Thoracic aorta (tissue), 2 donors: ENCODE measurements at regions not wholly inside any gene's neighbourhood (a gene's known extent, or its start where the extent isn't known, plus 50 kb on each side); places are given as distances from the start of the nearest gene placed in this dataset.
A peak's percentile ranks its signal among the peaks of the same experiment; 100 is the strongest.

Source experiments
- ATAC-seq: fragments of 150-250 bp; one replicate; pipeline ENCODE4 v1.8.0; 2017; ENCODE audit warnings: low read depth; ENCODE audit not compliant: insufficient number of reproducible peaks, low FRiP score
- DNase-seq: peaks from one replicate; pipeline ENCODE4 v3.0.0-alpha.2; 2020; ENCODE audit warnings: low spot score
- H3K27ac ChIP-seq, 2 donors: fragments of 200-600 bp; sonication (generic); 1 replicate in 1 of 2; 2 replicates in 1 of 2; pipeline ENCODE4 v1.5.1; 2016; ENCODE audit warnings: mild to moderate bottlenecking in 2 of 2, moderate library complexity in 2 of 2
- H3K27me3 ChIP-seq: fragments of 200-600 bp; sonication (generic); replicated peaks from 2 replicates; pipeline ENCODE4 v1.6.0; 2016; ENCODE audit warnings: mild to moderate bottlenecking; ENCODE audit not compliant: insufficient read depth
- H3K36me3 ChIP-seq: fragments of 200-600 bp; sonication (generic); one replicate; pipeline ENCODE4 v1.5.1; 2016
- H3K4me1 ChIP-seq, 2 donors: fragments of 200-600 bp; sonication (generic); 1 replicate in 1 of 2; 2 replicates in 1 of 2; pipeline versions ENCODE4 v1.5.1 to v1.6.0; 2016; ENCODE audit warnings: low read depth in 2 of 2, mild to moderate bottlenecking in 1 of 2; ENCODE audit not compliant: control insufficient read depth in 1 of 2
- H3K4me3 ChIP-seq: fragments of 200-600 bp; sonication (generic); 2 replicates; pipeline ENCODE4 v1.5.1; 2016; ENCODE audit warnings: mild to moderate bottlenecking
- H3K9me3 ChIP-seq: fragments of 200-600 bp; sonication (generic); 2 replicates; pipeline ENCODE4 v1.5.1; 2016
- CTCF ChIP-seq: fragments of 200-600 bp; sonication (generic); IDR thresholded peaks from one replicate; pipeline ENCODE4 v1.5.1; 2019; ENCODE audit warnings: antibody characterized with exemption

GRCh38 chr4:123559955-123560871, 163.6 kb downstream of the SPRY1 start:
- Histone ChIP-seq H3K27ac (peak overlapping the region in 1 of 2 donors; percentile 56), H3K4me3 (peak overlapping the region; percentile 57), H3K4me1 (peaks cover 21 to 43% of the 10 kb centered on the region in 2 donors), H3K36me3 (no peaks in the 10 kb centered on the region), H3K27me3 (no peaks in the 10 kb centered on the region), H3K9me3 (no peaks in the 10 kb centered on the region)
- DNase-seq (no peak), ATAC-seq (no peak)
- TF ChIP-seq CTCF = no peak

- Histone ChIP-seq H3K36me3 (no peaks in the 10 kb centered on the region), H3K4me1 (peaks cover 13 to 30% of the 10 kb centered on the region in 2 donors), H3K9me3 (no peaks in the 10 kb centered on the region), H3K4me3 (no peak overlapping the region), H3K27ac (no peak overlapping the region), H3K27me3 (no peaks in the 10 kb centered on the region)
- no peak for TF ChIP-seq CTCF
- ATAC-seq (no peak), DNase-seq (no peak)
These were observed 164.9 kb downstream of the SPRY1 start for GRCh38 chr4:123561525-123561924.

- no peaks in the 10 kb centered on the region for H3K9me3 ChIP-seq
- H3K27me3 ChIP-seq = no peaks in the 10 kb centered on the region
- no peak overlapping the region for H3K27ac ChIP-seq
- TF ChIP-seq CTCF = no peak
- H3K36me3 ChIP-seq = no peaks in the 10 kb centered on the region
- no peak for ATAC-seq
- peaks cover 11 to 26% of the 10 kb centered on the region in 2 donors for H3K4me1 ChIP-seq
- no peak overlapping the region for H3K4me3 ChIP-seq
- DNase-seq = no peak
These were observed 166.6 kb downstream of the SPRY1 start for GRCh38 chr4:123562994-123563750.

- peak; percentile 52 for TF ChIP-seq CTCF
- H3K27ac ChIP-seq = no peak overlapping the region
- H3K4me3 ChIP-seq = no peak overlapping the region
- ATAC-seq = no peak
- H3K36me3 ChIP-seq = no peaks in the 10 kb centered on the region
- H3K27me3 ChIP-seq = no peaks in the 10 kb centered on the region
- DNase-seq = no peak
- H3K9me3 ChIP-seq = no peaks in the 10 kb centered on the region
- peaks cover 4 to 16% of the 10 kb centered on the region in 2 donors for H3K4me1 ChIP-seq
These were observed 168.3 kb downstream of the SPRY1 start for GRCh38 chr4:123564758-123565346.

- no peak overlapping the region for H3K4me3 ChIP-seq
- TF ChIP-seq CTCF = no peak
These were observed 172.3 kb downstream of the SPRY1 start for GRCh38 chr4:123568936-123569335.

More at GRCh38 chr4:123568936-123569335, 172.3 kb downstream of the SPRY1 start:
- Histone ChIP-seq H3K4me1 (no peaks in the 10 kb centered on the region), H3K27ac (no peak overlapping the region), H3K27me3 (no peaks in the 10 kb centered on the region), H3K9me3 (no peaks in the 10 kb centered on the region), H3K36me3 (no peaks in the 10 kb centered on the region)
- DNase-seq (no peak), ATAC-seq (no peak)
